Esophagus squamous epithelium (tissue), 4 donors: ENCODE measurements at regions not wholly inside any gene's neighbourhood (a gene's known extent, or its start where the extent isn't known, plus 50 kb on each side); places are given as distances from the start of the nearest gene placed in this dataset.

Source experiments
- CTCF ChIP-seq, 6 experiments: fragments of 450-650 bp in 4 of 6; fragments of 200-600 bp in 2 of 6; sonication (generic) in 2 of 6; IDR thresholded peaks; one replicate each; pipeline ENCODE4 v1.5.1; 2016 to 2019; ENCODE audit warnings: antibody characterized with exemption in 6 of 6, mild to moderate bottlenecking in 4 of 6, moderate library complexity in 4 of 6
- POLR2A ChIP-seq, 4 donors: fragments of 450-650 bp; IDR thresholded peaks; one replicate each; pipeline ENCODE4 v1.6.1; 2017; ENCODE audit warnings: antibody characterized with exemption in 4 of 4, mild to moderate bottlenecking in 4 of 4, moderate library complexity in 3 of 4

DNA sequence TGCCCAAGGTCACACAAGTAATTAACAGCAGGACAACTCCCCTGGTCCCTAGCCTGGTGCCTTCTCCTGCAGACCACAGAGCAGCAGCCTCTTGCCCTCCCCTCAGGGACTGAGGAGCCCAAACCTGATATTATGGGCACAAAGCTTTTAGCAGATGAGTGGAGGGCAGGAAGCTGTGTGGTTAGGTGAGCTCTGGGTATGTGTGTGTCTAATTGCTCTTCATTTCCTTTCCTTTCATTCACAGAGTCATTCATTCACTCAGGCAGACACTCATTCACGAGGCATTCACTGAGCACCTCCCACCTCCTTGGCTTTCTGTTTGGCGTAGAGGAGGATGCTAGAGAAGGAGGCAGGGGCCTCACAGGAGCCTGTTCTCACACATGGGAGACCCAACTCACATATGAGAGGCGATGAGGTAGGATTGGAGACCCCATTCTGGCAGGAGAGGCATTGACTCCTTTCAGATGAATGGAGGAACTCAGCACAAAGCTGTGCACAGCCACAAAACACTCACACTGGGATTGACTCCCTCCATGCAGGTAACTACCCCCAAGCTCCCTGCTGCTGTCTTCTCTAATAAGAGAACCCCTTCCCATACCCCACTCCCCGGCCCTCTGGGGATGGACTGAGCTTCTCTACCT, 306.8 kb upstream of the SKOR2 start:
- no peak for TF ChIP-seq POLR2A (IDR thresholded peaks at IDR 0.05)
- TF ChIP-seq CTCF (IDR thresholded peaks at IDR 0.05) = no peak
